GM21717 (cell line): ENCODE measurements at regions not wholly inside any gene's neighbourhood (a gene's known extent, or its start where the extent isn't known, plus 50 kb on each side); places are given as distances from the start of the nearest gene placed in this dataset.

Source experiments
- ATAC-seq: cut with Tn5 transposase; IDR thresholded peaks from one replicate; pipeline ENCODE4 v1.9.1; 2021; ENCODE audit warnings: mild to moderate bottlenecking, moderate library complexity; ENCODE audit not compliant: unreplicated experiment

GRCh38 chr1:81366173-81366572 is 434.6 kb upstream of the ADGRL2 start:
- no peak for ATAC-seq

GRCh38 chr1:81364088-81364487 is 436.6 kb upstream of the ADGRL2 start:
- no peak for ATAC-seq

DNA sequence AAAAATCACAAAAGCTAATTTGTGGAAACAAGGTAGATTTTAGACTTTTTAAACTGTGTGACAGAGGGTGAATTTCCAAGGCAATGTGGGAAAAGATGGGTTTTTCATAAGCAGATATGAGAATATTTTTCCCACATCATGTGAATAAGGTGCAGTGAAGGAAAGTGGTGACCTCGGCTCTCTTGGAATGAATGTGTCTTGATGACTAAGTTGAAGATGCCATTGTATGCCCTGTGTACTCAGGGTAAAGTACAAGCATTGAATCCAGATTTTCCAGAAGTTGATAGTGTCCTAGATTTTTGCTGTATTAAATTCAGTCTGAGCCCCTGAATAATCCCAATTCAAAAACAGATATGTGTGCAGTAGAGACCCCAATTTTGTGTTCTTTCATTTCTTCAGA is 442.6 kb upstream of the ADGRL2 start:
- no peak for ATAC-seq

DNA sequence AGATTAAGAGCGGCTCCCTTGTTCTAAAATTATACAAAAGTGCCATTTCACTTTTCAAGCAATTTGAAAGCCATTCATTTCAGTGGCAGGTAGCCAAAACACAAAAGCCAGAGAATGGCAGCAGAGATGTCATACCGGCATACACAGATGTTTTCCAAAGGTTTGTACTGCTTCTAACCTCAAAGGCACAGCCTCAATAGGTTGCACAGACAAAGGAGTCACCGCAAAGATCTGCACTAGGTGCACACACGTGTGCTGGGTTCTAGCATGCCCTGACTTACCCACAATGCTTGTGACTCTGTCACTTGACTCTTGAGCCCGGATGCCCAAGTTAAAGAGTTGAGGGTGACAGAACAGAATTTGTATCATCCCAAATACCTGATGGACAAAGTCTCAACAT is 448.9 kb upstream of the ADGRL2 start:
- ATAC-seq = no peak

DNA sequence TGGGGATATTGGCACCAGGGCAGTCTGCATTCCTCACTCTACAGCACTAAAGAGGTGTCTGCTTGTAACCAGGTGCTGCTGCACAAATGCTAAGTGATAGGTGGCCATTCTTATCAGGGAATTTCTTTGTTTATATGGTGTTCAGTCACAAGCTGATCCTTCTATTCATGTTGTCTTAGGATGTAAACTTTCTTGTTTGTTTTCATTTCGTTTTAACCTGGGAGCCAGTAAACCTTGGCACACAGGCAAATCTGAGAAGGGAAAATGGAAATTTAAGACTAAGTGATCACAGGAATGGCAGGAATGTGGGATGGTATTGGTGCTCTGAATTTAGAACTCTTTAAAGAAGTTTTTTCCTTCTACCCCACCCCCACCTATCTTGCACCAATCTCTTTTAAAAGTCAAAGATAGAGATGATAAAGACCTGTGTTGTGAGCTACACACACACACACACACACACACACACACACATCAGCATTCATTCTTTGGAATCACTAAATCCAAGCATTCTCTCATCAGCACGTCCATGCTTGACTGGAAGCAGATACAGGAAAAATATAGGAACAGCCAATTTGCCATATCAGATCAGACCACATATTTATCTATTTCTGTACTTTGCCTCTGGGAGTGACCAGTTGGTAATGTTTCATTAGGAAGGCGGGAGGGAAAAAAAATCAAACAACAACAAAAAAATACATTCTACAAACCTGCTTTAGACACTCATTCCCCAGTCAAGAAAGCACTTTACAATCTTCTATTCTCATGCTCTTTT is 451.4 kb upstream of the ADGRL2 start:
- no peak for ATAC-seq

GRCh38 chr1:81345110-81345509 is 455.6 kb upstream of the ADGRL2 start:
- ATAC-seq = no peak

DNA sequence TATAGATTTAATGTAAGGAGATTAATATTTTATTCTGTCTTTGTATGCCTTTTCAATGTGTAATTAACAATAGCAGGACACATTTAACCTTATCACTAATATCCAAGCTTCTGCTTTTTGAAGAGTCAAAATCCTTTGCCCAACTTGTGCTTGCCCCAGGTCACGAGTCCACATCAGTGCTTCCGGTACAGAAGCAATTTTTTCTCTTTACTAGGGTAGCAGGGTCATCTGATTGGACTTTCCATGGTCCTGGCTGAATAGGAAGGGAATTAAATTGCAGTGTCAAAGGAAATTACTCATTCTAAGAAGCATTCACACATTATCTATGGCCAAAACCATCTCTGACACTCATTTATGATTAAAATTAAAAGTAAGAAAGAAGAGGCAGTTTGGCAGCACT is 460.5 kb upstream of the ADGRL2 start:
- ATAC-seq = no peak

GRCh38 chr1:81337226-81337625 is 463.5 kb upstream of the ADGRL2 start:
- ATAC-seq = no peak

- no peak for ATAC-seq
Observed at GRCh38 chr1:81335876-81336275, 464.9 kb upstream of the ADGRL2 start.

- no peak for ATAC-seq
Observed at GRCh38 chr1:81330521-81330920, 470.2 kb upstream of the ADGRL2 start.

GRCh38 chr1:81330111-81330510 is 470.6 kb upstream of the ADGRL2 start:
- ATAC-seq = no peak

- ATAC-seq = no peak
Observed at GRCh38 chr1:81329041-81329440, 471.7 kb upstream of the ADGRL2 start.

GRCh38 chr1:81327743-81328142 is 473.0 kb upstream of the ADGRL2 start:
- ATAC-seq = no peak

DNA sequence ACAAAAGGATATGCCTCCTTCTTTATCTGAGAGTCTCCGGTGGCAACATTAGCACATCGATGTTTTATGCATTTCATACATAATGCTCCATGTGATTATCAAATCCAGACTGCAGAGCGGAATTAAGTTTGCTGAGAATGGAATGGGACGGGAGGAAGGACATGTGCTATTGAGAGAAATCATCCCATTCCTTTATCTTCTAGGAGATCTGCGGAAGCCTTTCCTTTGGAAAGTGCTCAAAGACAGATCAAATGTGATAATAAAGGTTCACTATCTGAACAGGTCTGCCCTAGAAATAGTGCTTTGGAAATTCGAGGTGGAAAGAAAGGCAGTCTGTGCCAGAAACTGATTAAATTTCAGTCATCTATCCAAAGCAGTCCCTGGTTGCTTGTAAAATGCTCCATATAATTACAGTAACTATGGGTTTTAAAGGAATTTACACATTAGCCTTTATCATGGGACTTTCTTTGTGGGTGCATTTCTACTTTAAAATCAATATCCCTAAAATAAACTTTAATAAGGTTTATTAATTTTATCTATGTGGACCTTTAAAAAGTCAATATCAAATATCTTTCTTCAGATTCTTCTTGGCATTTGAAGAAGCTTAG is 473.5 kb upstream of the ADGRL2 start:
- ATAC-seq = no peak

GRCh38 chr1:81326212-81326611 is 474.5 kb upstream of the ADGRL2 start:
- ATAC-seq = no peak

DNA sequence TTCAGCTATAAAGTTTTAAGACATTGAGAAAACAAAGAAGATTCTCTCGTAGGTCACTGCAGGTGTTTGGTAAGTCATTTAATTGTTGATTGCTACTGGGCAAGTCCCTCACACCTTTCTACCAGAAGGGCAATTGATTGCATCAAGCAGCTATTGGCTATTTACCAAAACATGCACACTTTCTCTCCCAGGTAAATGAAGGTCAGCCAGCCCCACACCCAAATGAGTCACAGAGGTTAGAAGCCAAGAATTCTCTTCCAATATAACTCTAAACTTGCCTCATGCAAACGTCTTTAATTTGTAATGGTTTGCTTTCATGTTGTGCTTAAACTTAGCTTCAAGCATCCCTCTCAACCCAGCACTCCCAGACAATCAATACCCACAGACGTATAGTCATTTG is 475.3 kb upstream of the ADGRL2 start:
- no peak for ATAC-seq

- no peak for ATAC-seq
Observed at GRCh38 chr1:81323862-81324261, 476.9 kb upstream of the ADGRL2 start.

DNA sequence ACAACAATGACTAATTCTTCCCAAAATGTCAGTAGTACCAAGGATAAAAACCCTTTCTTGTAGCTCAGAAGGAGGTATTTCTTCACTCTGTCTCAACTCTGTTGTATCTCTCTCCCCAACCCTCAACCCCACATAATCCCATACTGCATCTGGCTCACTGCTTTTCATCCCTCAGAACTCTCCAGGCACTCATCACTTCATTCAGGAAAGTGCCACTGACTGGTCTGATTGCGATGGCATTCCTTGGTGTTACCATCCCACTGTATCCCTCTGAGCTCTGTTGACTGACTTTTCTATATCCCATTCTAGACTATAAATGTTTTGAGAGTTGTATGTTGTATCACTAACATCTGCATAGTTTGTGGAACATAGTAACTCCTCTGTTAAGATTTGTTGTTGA is 483.5 kb upstream of the ADGRL2 start:
- no peak for ATAC-seq

DNA sequence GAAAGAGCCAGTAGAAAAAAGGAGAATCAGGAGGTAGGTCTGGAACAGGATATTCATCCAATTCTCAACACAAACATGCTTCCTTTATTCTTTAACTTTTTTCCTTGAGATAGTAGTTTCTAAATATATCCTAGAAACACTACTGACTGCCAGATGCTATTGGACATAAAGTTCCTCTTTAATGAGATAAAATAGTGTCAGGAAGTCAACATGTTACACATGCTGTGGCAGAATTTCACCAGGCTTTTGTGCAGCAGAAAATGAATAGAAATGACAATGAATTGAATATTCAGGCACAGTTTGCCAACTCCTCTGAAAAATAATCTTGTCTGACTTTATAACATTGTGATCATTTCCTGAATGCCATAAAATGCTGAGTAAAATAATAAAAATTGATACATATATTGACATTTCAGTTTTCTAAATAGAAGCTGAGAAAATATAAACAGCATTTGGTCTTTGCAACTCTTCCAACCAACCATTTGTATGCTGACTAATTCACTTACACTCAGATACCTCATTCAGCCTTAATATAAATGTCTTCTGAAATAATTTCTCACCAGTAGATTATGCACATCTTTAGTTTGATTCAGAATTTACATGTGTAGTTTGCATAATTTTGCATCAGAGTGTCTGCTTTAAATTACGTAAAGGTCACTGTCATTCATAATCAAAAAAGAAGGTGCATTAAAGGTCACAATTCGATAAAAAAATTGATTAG is 486.1 kb upstream of the ADGRL2 start:
- no peak for ATAC-seq

DNA sequence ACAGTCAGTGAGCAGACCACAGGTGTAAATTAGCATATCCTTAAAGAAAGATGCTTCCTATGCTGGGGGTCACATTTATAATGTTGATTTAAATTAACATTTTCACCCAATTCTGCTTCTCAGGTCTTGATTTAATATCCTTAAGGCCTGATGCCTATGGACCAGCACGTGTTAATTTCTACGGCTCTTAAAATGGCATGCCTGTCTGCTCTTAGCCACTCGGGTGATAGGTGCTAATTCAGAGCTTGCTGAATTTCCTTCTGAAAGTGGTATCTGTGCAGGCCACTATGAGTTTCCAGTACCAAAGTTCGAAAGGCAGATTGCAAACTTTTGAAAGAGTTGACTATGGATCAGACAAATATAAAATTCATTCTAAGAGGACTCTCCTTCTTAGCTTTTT is 487.4 kb upstream of the ADGRL2 start:
- ATAC-seq = no peak

GRCh38 chr1:81312272-81312754 is 488.4 kb upstream of the ADGRL2 start:
- no peak for ATAC-seq

DNA sequence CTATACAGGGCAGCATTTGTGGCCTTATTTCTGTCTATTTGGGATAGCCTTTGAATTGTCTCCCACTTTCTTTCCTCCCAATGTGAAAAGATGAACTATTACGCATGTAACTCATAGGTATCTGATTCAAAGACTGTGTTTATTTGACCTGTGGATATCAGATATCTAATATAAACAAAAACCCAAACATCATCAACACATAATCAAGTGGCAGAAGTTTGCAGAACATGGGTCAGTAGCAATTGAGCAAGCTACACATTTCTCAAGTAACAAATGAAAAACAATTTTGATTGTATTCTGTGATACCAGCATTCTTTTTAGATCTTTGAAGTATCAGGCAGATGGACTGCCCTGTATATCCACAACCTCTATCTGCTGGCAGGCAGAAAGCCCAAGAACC is 490.5 kb upstream of the ADGRL2 start:
- no peak for ATAC-seq
